Central memory CD4-positive, alpha-beta T cell (primary cell): ENCODE measurements at regions not wholly inside any gene's neighbourhood (a gene's known extent, or its start where the extent isn't known, plus 50 kb on each side); places are given as distances from the start of the nearest gene placed in this dataset.

Source experiments
- DNase-seq: peaks from one replicate; pipeline ENCODE4 v3.0.0; 2022

- no peak for DNase-seq
Measured at GRCh38 chr6:165818200-165818599, 155.2 kb upstream of the PDE10A start.

DNA sequence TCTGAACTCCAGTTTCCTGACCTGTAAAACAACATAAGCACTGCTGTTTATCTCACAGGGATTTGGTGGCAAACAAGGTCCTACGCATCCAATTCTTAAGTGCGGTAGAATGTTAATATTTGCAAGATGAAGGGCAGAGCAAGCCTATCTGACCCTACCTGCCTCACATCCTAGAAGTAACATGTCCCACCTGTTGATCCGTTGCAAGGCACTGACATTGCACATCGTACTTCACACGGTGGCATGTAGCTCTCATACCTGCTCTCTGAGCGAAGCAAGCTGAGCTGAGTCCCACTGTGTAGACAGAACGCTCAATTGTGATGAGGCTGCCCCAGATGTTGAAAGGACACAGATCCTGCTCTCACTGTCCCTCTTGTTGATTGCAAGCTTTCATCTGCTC lies 154.7 kb upstream of the PDE10A start:
- DNase-seq, result no peak

GRCh38 chr6:165817148-165817547 lies 154.1 kb upstream of the PDE10A start:
- no peak for DNase-seq

GRCh38 chr6:165814679-165815078 lies 151.6 kb upstream of the PDE10A start:
- DNase-seq, result no peak

GRCh38 chr6:165811512-165811911 lies 148.5 kb upstream of the PDE10A start:
- no peak for DNase-seq

DNA sequence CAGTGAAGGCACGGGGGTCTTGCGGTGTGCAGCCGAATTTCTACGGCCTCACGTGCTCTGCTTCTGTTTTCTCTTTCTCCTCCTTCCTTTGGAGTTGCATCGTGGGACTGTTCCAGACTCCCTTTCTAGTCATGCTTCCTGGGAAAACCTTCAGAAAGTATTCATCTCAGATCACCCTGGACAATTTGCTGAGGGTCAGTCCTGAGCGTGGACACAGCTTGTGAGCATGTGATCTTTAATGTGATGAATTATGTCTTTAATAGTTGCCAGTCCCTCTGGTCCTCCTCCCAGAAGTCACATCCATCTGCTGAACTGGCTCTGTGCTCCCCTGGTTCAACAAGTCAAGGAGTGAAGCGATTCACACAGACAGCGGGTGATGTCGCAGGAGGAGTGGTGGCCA lies 145.0 kb upstream of the PDE10A start:
- no peak for DNase-seq

GRCh38 chr6:165807249-165807960 lies 144.4 kb upstream of the PDE10A start:
- DNase-seq, result no peak

GRCh38 chr6:165806126-165806810 lies 143.2 kb upstream of the PDE10A start:
- no peak for DNase-seq

GRCh38 chr6:165805636-165806035 lies 142.6 kb upstream of the PDE10A start:
- DNase-seq, result no peak

DNA sequence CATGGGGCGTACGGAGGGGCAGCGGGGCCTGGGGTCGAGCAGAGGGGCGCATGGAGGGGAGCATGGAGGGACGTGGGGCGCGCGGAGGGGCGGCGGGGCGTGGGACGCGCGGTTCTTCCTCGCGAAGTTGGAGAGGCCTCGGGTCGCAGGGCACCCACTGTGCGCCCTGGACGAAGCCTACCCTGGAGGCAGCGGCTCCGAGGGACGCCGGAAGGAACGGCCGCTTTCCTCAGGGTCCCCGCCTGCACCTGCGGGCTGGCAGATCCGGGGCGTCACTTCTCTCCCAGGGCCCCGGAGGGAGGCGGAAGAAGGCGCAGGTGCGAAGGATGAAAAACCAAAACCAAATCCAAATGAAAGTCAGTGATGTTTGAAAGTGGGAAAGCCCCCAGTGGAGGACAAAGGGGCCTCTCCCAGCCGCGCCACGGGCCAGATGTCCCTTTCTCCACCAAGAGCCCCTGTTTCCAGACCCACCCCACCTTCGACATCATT lies 142.1 kb upstream of the PDE10A start:
- DNase-seq, result no peak

DNA sequence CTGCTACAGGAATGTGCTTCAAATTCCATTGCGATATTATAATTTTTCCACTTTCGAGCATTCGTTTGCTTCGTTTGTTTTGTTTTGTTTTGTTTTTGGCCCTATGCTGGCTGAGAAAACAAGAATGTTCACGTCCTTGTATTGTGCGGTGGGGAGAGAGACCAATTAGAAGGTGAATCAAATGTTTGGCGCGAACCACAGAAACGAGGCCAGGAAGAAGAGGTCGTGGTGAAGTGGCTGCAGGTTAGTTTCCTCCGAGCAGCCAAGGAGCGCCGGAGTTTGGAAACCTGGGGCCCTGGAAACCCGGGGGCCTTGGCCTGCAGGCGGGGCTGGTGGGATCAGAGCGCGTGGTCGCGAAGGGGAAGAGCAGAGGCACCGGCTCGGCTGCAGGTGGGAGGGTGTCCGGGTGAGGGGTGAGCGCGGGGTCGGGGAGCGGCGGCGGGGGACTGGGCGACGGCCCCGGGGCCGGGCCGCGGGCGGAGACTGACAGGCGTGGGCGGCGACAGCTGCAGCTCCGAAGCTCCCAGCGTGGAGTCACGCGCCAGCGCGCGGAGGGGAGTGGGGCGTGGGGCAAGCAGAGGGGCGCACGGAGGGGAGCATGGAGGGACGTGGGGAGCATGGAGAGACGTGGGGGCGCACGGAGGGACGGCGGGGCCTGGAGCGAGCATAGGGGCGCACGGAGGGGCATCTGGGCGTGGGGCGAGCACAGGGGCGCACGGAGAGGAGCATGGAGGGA lies 141.5 kb upstream of the PDE10A start:
- no peak for DNase-seq

DNA sequence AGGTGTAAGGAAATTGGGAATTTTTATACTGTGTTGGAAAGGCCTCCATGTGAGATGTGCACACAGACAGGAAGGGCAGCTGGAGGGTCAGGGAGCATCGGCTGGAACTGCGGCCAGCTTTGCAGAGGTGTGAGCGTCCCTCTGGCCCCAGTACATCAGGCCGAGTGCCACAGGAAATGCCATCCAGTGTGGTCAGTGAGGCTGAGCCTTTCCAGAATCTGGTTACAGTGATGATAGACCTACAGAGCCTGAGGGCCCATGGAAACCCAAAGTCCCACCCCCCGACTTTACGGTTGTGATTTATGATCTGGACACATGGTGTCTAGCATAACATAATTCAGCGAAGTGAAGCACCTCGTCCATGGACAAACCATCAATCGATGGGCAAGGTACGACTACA lies 137.3 kb upstream of the PDE10A start:
- no peak for DNase-seq

- DNase-seq, result no peak
Measured at GRCh38 chr6:165799391-165800153, 136.5 kb upstream of the PDE10A start.

GRCh38 chr6:165798991-165799390 lies 135.9 kb upstream of the PDE10A start:
- no peak for DNase-seq

- DNase-seq, result no peak
Measured at GRCh38 chr6:165794179-165794601, 131.1 kb upstream of the PDE10A start.

DNA sequence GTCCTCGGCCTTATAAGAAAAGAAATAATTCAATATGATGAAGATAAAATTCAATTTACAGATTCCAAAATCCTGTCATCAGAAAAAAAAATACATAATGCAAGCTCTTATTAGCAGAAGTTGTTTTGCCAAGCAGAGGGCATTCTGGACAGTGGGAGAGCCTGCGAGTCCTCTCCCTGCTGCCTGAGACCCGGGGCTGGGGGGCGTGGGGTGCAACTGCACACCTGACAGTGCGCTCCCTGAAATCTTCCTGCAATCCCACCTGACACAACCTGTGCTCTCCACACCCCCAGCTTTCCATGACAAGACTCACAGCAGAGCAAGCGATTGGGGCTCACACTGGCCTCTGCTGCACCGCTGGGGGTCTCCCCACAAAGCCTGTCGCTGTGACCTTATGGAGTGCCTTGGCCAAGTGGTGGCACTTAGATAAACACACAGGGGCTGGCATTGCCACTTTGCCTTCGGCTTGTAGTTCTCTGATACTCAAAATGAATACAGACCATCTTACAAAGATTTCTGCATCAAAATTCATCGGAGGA lies 130.3 kb upstream of the PDE10A start:
- no peak for DNase-seq

DNA sequence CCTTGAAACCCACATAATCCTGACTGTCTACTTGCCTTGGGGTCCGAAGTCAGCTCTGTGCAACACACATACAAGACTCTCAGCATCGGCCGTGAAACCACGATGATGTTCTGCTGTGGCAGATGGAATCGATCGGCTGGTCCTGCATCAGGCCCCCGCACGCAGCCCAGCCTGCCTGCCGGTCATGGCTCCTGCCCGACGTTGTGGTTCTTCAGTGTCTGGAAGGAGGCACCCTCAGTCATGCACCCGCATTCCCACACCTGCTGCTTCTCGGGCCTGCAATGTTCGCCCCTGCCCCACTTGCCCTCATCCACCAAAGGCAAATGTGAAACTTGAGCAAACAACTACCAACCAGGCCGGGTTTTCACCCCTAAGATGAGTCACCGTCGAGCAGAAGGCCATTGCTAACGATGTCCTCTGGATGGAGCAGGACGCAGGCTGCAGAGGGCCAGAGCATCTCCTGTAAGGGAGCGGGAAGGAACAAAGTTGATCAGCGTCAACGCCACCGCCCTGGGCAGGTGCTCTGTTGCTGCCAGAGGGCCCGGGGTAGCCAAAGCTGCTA lies 128.9 kb upstream of the PDE10A start:
- no peak for DNase-seq

GRCh38 chr6:165791306-165791705 lies 128.3 kb upstream of the PDE10A start:
- no peak for DNase-seq

- DNase-seq, result no peak
Measured at GRCh38 chr6:165782812-165783211, 119.8 kb upstream of the PDE10A start.

DNA sequence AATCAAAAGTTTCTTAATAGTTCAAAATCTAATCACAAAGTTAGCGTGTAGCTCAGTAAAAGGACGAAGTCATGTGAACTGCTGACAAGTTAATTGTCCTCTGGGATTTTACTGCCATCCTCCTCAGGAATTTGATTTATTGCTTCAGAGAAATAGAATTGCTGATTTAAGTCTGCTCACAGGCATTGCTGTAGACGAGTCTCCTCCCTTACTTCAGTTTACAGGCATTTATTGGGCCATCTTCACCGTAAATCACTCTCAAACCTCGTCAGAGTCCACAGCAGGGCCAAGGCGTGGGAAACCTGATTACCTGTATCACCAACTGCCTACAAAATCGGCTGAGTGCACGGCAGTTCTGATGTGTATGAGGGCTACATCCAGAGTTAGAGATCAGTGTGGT lies 119.1 kb upstream of the PDE10A start:
- no peak for DNase-seq

- no peak for DNase-seq
Measured at GRCh38 chr6:165777680-165778079, 114.6 kb upstream of the PDE10A start.

DNA sequence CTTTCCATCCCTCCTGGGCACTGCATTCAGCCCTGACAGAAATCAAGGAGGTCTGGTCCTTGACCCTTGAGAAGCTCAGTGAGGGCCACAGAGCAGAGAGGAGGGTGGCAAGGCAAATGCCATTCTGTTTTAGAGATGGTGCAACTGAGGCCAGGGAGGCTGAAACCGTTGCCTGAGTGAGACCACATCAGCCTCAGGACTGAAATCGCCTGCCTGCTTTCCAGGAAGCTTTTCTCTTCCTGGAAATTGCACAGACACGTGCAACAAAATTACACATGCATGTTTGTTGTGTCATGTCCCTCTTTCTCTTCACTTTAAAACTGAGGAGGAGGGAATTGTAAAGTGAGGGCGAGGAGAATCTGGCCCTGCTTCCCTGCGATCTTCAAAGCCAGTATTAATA lies 113.7 kb upstream of the PDE10A start:
- no peak for DNase-seq
